ENCODE measurements at regions not wholly inside any gene's neighbourhood (a gene's known extent, or its start where the extent isn't known, plus 50 kb on each side); places are given as distances from the start of the nearest gene placed in this dataset.
"Not testable (repeated sequence)": the region's sequence is repeated elsewhere in the genome, so short reads cannot be mapped to it uniquely, and the experiment has no call there.

DNA sequence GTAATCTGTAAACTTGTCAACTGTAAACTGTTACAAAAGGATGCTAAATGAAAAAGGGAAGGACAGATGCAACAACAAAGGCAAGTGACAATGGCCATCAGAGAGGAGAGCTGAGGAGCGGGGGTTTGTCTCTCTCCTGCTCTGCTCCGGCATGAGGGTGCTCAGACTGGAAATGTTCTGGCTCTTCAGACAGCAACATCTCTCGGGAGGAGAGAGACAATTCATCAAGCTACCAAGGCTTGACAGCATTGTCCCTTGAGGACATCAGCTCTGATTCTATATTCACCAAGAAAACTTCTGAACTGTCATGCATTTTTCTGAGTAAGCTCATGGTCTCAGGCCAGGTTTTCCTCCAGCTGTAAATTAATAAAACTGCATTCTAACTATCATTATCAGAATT is 408.2 kb downstream of the IGSF11 start:
- no peak for DNase-seq (ENCODE audit: low read depth in 4 of 4, low spot score in 3 of 4)

DNA sequence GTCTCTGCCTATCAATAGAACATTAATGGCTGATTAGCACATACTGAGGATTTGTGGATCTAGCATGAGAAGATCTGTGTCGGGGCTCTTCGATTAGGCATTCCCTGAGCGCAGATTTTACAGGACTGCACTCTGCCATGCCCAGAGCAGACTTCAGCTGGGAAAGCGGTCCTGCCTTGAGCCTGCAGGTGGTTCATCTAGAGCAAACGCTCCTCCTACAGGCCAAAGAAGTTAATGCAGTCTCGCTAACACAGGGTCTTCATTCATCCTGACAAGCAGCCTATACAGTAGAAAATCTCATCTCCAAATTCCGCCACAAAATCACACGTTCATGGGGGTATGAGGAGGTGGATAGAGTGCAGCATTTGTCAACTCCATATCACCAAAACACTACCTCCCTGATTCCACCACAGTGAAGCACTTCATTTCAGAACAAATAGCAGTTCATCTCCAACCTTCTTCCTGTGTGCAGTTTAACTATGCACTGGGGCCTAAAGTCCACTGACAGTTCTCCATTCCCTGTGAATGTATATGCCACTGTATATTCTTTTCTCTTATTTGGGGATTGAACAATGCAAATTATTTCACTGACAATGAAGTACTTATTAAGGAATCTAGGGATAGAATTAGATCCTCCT is 405.8 kb downstream of the IGSF11 start:
- peak; percentile 48 to 64 (median 56) for DNase-seq (ENCODE audit: low read depth in 4 of 4, low spot score in 3 of 4)

DNA sequence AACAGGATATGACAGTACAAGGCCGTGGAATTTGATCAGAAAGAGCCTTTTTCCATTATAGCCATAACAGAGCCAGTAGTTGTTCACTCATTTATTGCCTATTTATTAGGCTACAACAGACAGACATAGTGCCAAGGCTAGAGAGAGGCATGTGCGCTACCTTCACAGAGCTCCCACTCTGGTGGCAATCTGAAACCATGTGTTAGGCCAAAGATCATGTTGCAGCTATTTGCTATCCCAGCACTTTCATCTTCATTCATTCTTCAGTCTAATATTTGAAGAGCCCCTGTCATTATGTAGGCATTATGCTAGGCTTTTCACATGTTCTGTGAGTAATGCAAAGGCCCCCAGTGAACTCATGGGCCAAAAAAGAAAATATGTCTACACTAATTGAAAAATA is 404.8 kb downstream of the IGSF11 start:
- DNase-seq (ENCODE audit: low read depth in 4 of 4, low spot score in 3 of 4) = no peak

DNA sequence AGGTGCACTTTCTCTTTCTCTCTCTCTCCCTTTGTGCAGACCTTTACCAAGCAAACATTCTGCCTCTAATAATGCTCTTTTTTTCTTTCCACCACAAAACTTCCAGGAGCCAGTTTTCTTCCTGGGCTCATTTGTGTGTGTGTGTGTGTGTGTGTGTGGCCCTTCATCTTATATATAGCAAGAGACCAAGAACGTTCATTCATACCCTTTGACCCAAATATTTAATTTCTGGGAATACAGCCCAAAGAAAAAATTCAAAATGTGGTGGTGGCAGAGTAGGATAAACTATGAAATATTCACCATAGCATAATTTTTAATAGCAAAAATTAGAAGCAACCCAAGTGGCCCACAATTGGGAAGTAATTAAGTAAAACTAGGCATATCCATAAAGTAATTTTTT is 398.9 kb downstream of the IGSF11 start:
- DNase-seq (ENCODE audit: low read depth in 4 of 4, low spot score in 3 of 4) = no peak

DNA sequence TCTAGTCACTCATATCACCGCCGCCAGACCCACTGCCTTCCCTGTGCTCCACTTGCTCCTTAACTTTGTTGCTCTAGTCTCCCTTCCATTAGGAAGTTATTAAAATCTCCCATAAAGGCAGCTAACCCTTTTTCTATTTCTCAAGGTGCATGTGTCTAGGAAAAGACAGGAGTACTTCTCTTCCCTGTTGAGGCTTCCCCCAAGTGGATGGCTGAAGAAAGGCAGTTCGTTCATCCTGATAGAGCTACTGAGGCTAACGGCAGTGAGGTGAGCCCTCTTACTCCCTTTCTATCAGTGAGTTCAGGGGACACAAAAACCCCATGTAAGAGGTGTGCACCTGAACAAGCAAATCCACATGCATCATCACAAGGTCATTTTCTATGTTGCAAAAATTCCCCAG is 397.8 kb downstream of the IGSF11 start:
- DNase-seq (ENCODE audit: low read depth in 4 of 4, low spot score in 3 of 4) = no peak

DNA sequence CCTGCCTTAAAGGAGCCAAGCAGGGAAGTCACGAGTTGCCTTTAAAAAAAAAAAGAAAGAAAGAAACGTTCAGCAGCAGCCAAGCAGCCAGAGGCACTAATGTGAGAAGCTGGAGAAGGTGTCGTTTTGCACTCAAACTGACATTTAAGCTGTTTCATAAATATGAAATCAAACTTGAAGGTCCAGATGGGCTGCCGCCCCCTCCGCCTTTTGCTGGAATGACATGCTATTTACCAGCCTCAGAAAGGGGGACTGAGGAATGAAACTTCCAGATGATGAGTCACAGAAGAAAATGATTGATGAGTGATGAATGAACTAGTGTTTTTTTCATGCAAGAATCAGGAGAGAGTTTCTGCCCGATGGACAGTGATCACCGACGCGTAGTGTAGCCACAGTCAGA is 396.8 kb downstream of the IGSF11 start:
- DNase-seq (ENCODE audit: low read depth in 4 of 4, low spot score in 3 of 4) = no peak

DNA sequence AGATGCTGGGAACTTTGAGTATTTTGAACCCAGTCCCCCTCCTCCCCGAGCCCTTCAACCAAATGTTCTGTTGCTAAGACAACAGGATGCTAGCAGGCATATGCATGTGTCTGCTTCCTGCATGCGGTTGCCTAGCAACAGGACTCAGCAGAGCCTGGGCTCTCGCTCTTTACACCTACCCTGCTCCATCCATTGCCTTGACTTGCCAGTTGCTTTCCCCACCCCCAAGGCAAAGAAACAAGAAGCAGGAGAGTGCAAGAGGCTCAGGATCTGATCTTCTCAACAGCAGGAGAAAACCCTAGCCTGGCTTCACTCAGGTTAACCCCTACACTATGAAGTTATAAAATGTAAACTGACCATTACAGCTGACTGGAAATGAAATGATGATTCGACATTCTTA is 393.0 kb downstream of the IGSF11 start:
- peak in 1 of 4 donors; percentile 11 for DNase-seq (ENCODE audit: low read depth in 4 of 4, low spot score in 3 of 4)

DNA sequence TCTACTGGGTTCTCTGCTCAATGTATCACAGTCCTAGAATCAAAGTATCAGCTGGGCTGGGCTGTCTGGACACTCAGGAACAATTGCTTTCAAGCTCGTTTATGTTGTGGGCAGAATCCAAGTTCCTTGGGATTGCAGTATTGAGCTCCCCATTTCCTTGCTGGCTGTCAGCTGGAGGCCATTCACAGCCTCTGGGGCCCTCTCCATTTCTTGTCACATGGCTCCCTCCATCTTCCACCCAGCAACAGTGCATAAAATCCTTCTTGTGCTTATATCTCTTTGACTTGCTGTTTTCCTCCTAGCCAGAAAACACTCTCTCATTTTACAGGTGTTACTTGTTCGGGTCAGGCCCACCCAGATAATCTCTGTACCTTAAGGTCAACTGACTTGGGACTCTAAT is 363.5 kb downstream of the IGSF11 start:
- no peak for DNase-seq (ENCODE audit: low read depth in 4 of 4, low spot score in 3 of 4)

DNA sequence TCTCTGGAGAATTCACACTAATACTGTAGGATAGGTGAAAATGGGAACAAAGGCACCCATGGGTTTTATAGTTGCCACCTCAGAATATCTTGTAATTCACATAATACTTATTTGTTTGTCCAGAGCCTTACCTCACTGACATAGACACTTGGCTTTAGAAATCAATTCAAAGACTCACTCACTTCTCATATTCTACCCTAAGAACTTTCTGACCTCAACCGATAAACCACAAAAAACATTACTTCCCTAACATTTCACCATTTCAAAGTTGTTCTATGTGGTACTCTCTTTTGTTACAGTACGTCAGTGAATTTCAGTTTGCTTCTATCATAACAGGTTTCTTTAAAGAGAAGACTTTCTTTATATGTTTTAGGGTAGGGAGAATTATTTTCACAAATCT is 359.3 kb downstream of the IGSF11 start:
- no peak for DNase-seq (ENCODE audit: low read depth in 4 of 4, low spot score in 3 of 4)

DNA sequence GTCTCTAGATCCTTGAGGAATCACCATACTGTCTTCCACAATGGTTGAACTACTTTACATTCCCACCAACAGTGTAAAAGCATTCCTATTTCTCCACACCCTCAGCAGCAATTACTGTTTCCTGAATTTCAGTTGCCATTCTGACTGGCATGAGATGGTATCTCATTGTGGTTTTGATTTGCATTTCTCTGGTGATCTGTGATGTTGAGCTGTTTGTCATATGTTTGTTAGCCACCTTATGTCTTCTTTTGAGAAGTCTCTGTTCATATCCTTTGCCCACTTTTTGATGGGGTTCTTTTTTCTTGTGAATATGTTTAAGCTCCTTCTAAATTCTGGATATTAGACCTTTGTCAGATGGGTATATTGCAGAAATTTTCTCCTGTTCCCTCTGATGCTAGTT is 356.0 kb downstream of the IGSF11 start:
- not testable (repeated sequence) for DNase-seq (ENCODE audit: low read depth in 4 of 4, low spot score in 3 of 4)

DNA sequence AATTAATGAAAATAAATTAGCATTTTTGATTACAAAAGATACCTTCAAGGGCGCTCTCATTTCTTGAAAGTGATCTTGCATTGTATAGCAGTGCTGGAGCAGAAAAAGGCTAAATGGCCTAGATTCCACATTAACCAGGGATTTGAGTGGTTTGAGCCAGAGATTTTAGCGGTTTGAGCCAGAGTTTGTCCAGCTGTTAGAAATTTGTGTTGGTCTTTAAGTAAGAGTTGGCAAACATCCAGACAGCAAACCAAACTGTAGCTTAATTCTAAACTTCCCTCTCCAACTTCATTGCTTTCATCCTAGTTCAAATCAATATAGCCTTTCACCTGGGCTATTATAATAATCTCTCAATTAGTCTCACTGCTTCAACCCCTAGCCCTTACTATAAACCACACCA is 351.7 kb downstream of the IGSF11 start:
- DNase-seq (ENCODE audit: low read depth in 4 of 4, low spot score in 3 of 4) = peak; percentile 33 to 52 (median 40)

DNA sequence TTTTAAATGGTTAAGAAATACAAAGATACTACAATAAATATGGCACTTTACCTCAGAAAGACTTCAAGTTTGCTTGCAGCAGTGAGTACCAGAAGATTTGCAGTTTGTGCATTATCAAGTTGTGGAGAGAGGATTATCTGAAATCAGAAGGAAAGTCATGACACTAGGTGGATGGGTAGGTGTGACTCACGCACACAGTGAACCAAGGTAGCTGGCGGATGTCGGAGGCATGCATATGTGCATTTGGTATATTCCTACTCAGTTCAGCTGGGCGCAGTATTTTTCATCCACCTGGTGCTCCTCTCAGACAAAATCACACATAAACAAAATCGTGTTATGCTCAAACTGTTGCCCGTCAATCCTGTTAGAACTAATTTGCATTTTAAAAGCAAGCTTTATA is 351.0 kb downstream of the IGSF11 start:
- DNase-seq (ENCODE audit: low read depth in 4 of 4, low spot score in 3 of 4) = no peak

DNA sequence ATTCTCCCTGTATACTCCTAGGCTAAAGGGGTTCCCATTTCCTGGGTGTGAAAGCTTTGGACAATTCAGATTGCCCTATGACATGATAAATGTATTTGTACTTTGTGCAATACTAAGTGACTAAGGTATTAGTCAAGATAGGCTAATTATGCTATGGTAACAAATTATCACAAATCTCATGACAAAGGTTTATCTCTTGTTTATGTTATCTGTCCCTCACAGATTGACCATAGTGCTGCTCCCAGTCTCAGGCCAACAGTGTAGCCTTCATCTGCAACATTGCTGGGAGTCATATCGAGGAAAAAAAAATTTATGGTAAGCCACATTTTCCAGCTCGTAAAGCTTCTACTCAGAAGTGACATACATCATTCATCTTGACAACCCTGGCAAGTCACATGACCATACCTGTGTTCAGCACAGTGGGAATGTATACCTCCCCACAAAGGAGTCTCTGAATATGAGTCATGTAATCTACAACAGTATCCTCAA is 346.2 kb downstream of the IGSF11 start:
- no peak for DNase-seq (ENCODE audit: low read depth in 4 of 4, low spot score in 3 of 4)

DNA sequence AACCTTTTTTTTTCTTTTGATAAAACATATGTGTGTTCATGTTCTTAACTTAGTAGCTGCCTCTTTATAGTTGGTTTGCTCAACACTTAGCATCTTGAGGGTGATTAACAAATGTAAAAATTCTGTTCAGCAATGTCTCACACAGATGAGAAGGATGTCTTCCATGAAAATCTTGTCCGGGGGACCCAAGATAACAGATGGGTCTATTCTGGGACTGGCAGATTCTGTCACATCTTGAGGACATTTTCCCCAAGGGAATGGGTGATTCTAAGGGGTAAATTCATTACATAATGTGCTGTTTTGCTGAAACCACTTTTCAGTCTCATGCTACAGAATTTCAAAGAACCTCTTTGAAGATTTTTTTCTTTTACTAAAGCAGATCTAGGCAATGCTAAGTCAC is 342.2 kb downstream of the IGSF11 start:
- DNase-seq (ENCODE audit: low read depth in 4 of 4, low spot score in 3 of 4) = no peak

DNA sequence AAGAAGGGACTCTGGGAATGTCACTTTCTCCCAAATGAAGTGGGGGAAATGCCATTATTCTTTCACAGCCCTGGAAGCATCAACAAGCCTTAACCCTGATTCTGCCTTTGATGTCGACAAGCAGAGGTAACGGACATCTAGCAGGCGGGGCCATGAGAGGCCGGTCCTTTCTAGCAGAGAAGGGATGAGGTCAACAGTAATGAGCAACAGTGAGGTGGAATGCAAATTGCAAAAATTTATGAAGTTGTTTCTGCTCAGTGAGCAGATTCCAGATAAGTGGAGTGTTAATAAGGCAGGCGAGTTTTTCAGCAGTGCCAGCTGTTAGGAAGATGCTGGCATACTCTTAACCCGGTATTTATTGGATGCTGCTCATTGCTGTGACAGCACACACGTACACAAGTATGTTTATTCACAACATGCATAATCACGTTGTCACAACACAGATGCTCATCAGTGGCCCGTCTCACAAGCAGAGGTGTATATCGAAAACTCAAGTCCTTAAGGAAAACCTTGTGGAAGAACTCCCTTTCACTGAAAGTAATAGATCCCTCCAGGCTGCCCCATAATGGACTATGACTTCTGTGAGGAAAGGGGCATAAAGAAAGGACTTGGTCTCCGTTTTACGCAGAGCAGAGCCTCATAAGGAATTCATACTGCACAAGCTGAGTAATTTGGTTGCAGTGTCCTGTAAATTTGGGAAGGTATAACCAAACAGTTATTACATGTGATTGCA is 329.0 kb downstream of the IGSF11 start:
- no peak for DNase-seq (ENCODE audit: low read depth in 4 of 4, low spot score in 3 of 4)

DNA sequence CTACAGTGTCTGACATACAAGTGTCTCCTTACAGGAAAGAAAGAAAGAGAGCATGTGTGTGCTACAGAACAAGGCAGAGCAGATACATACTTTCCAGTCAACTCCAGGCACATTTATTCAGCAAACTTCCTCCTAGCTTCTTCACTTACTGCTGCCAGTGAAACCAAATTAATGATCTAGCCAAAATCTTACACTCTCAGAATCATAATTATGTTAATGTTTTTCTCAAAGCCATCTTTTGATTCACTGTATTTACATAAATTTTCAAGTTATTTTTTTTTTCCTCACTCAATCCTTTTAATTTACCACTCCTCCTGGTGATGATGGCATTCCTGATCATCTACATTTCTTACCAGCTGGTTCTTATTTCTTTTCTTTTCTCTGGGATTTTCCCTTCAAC is 326.7 kb downstream of the IGSF11 start:
- DNase-seq (ENCODE audit: low read depth in 4 of 4, low spot score in 3 of 4) = no peak

DNA sequence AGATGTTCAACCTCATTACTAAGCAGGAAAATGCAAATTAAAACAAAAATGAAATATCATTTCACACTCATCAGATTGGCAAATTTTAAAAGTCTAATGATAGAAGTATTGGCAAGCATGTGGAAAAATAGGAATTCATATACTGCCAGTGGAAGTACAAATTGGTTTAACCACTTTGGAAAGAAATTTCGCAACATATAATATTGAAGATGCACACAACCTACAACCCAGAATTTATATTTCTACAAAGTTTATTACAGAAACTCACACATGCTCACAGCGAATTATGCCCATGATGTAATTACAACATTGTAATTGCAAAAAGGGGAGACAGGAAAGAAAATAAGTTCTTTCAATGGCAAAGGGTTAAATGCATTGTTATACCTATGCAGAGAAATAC is 324.1 kb downstream of the IGSF11 start:
- DNase-seq (ENCODE audit: low read depth in 4 of 4, low spot score in 3 of 4) = no peak

DNA sequence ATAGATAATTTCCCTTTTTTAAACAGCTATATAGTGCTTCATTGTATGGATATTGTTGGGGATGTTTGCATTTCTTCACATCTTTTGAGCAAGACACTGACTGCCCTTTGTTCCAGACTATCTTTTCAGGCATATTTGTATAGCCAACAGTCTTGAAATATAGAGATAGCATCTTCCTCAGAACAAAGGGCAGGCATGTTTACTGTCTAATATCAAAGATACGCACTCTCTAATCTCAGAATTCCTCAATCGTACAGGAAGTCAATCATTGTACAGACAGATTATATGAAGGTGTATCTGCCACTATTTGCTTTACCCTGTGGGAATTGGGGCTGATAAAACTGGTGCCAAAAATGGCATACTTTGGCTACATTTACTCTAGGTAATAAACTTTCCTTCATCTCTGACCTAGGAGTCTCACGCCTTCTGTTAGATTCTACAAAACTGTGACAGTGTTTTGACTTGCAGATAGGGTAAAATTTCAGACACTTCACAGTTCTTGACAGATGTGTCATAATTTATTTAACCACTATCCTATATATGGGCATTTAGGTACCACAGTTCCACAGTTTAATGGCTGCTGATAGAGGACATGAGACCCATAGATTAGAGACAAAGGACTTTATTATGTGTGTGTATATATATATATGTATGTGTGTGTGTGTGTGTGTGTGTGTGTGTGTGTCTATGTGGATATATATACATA is 321.0 kb downstream of the IGSF11 start:
- no peak for DNase-seq (ENCODE audit: low read depth in 4 of 4, low spot score in 3 of 4)

DNA sequence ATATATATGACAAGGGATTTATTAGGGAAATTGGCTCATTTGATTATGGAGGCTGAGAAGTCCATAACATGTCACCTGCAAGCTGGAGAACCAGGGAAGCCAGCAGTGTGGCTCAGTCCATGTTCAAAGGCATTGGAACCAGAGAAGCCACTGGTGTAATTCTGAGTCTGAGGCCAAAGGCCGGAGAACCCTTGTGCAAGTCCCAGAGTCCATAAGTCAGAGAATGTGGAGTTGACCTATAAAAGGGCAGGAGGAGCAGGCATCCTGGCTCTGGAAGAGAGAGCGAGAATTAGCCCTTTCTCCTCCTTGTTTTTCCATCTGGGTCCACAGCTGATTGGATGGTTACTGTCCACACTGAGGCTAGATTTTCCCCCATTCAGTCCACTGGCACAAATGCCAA is 319.8 kb downstream of the IGSF11 start:
- no peak for DNase-seq (ENCODE audit: low read depth in 4 of 4, low spot score in 3 of 4)

DNA sequence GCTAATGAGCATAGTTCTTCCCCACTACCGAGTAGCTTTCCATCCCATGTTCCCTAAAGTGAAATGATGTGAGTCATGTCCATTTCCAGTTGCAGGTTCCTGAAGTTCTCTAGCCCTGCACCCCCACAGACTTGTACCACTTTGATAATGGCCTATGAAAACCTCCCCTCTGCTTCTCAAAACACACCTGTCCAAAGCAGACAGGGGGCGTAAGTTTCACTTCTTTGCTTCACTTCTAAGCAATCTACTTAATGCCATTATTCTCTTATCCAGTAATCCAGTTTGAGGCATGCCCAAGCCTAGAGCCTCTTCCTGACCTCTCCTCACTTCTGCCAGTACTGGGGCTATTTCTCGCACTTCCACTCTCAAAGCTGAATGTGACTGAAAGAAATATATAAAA is 305.1 kb downstream of the IGSF11 start:
- DNase-seq (ENCODE audit: low read depth in 4 of 4, low spot score in 3 of 4) = no peak

DNA sequence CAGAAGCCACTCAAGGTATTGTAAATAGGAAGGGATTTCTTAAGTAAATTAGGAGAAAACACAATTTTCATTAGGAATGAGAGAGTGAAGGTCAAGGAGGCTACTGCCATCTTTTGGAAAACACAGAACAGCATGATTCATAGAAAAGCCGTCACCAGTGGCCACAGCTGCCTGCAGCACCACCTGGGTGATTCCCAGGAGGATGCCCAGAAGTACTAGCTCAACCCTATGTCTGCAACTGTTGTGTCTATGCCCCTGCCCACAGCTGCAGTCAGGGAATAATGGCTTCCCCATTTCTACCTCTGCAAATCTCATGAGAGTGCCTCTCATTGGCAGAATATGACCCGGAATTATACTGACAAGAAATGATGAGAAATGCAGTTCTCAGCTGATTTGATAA is 300.0 kb downstream of the IGSF11 start:
- no peak for DNase-seq (ENCODE audit: low read depth in 4 of 4, low spot score in 3 of 4)

DNA sequence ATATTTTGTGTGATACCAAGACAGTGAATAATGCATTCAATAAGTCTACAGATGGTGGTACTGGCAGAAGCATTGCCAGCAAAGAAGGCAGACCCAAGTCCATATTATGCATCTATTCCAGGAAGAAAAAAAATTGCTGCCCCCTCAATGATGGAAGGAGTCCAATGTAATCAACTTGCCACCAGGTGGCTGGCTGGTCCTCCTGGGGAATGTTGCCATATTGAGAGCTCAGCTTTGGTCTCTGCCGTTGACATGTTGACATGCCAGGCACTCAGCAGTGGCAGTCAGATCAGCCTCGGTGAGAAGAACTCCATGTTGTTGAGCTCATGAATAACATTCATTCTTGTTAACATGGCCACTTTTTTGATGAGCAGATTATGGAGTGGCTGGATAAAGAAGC is 298.5 kb downstream of the IGSF11 start:
- DNase-seq (ENCODE audit: low read depth in 4 of 4, low spot score in 3 of 4) = no peak

Data from left renal pelvis (tissue), 4 donors.